Stimulated activated naive CD8-positive, alpha-beta T cell treated with anti-CD3 and anti-CD28 coated beads, Interleukin-15, amount 100 ng/mL, for 72 hours (primary cell): ENCODE measurements at regions not wholly inside any gene's neighbourhood (a gene's known extent, or its start where the extent isn't known, plus 50 kb on each side); places are given as distances from the start of the nearest gene placed in this dataset.

Experiments used
- ATAC-seq: fragments of 150-1000 bp; cut with Tn5 transposase; 2 replicates; pipeline ENCODE4 v1.10.0; 2021; ENCODE audit warnings: mild to moderate bottlenecking, moderate library complexity
- DNase-seq, 2 donors: peaks; one replicate each; pipeline ENCODE4 v3.0.0; 2021 to 2022
- H3K27ac Mint-ChIP-seq, 2 donors: one replicate each; pipeline ENCODE4 v1.8.0; 2022; ENCODE audit warnings: mild to moderate bottlenecking in 2 of 2, mixed read lengths in 2 of 2, moderate library complexity in 2 of 2
- H3K27me3 Mint-ChIP-seq: one replicate; pipeline ENCODE4 v1.8.0; 2022; ENCODE audit warnings: mixed read lengths
- H3K4me1 Mint-ChIP-seq: one replicate; pipeline ENCODE4 v1.8.0; 2022; ENCODE audit warnings: mild to moderate bottlenecking, mixed read lengths
- H3K4me3 Mint-ChIP-seq, 2 donors: one replicate each; pipeline ENCODE4 v1.8.0; 2022; ENCODE audit warnings: mild to moderate bottlenecking in 2 of 2, mixed read lengths in 2 of 2, moderate library complexity in 1 of 2
- H3K9me3 Mint-ChIP-seq, 2 donors: one replicate each; pipeline ENCODE4 v1.8.0; 2022; ENCODE audit warnings: mixed read lengths in 2 of 2

GRCh38 chrX:15948318-15948660 is 93.7 kb upstream of the AP1S2 start:
- DNase-seq: no peak
- H3K4me1 Mint-ChIP-seq: no peaks in the 10 kb centered on the region
- peaks cover 14% of the 10 kb centered on the region for H3K27me3 Mint-ChIP-seq
- no peak overlapping the region for H3K4me3 Mint-ChIP-seq
- H3K27ac Mint-ChIP-seq: no peak overlapping the region
- no peak for ATAC-seq
- H3K9me3 Mint-ChIP-seq: no peaks in the 10 kb centered on the region

- no peaks in the 10 kb centered on the region for H3K4me1 Mint-ChIP-seq
- H3K9me3 Mint-ChIP-seq: no peaks in the 10 kb centered on the region
- peaks cover 14% of the 10 kb centered on the region for H3K27me3 Mint-ChIP-seq
- ATAC-seq (no peak), DNase-seq (no peak)
- no peak overlapping the region for H3K4me3 Mint-ChIP-seq
- H3K27ac Mint-ChIP-seq: no peak overlapping the region
Observed at GRCh38 chrX:15947648-15948317, 93.2 kb upstream of the AP1S2 start.

- H3K4me3 Mint-ChIP-seq: no peak overlapping the region
- H3K27me3 Mint-ChIP-seq: peaks cover 14% of the 10 kb centered on the region
- H3K9me3 Mint-ChIP-seq: no peaks in the 10 kb centered on the region
- DNase-seq (no peak), ATAC-seq (no peak)
- H3K4me1 Mint-ChIP-seq: no peaks in the 10 kb centered on the region
- H3K27ac Mint-ChIP-seq: no peak overlapping the region
Observed at GRCh38 chrX:15946783-15947580, 92.4 kb upstream of the AP1S2 start.

- H3K27ac Mint-ChIP-seq: peak overlapping the region in 1 of 2 donors; percentile 71
- peaks cover 6% of the 10 kb centered on the region for H3K27me3 Mint-ChIP-seq
Observed at GRCh38 chrX:15943391-15943790, 88.8 kb upstream of the AP1S2 start.

GRCh38 chrX:15942307-15942706 is 87.7 kb upstream of the AP1S2 start:
- H3K4me1 Mint-ChIP-seq: no peaks in the 10 kb centered on the region
- H3K27ac Mint-ChIP-seq: no peak overlapping the region
- H3K27me3 Mint-ChIP-seq: no peaks in the 10 kb centered on the region

More at GRCh38 chrX:15943391-15943790, 88.8 kb upstream of the AP1S2 start:
- H3K4me1 Mint-ChIP-seq: no peaks in the 10 kb centered on the region
- DNase-seq (no peak), ATAC-seq (no peak)
- H3K4me3 Mint-ChIP-seq: no peak overlapping the region
- H3K9me3 Mint-ChIP-seq: peaks cover 0 to 6% of the 10 kb centered on the region in 2 donors

GRCh38 chrX:15939737-15940136 is 85.1 kb upstream of the AP1S2 start:
- H3K27me3 Mint-ChIP-seq: no peaks in the 10 kb centered on the region
- H3K9me3 Mint-ChIP-seq: peaks cover 0 to 6% of the 10 kb centered on the region in 2 donors
- ATAC-seq: no peak
- no peak overlapping the region for H3K27ac Mint-ChIP-seq
- DNase-seq: no peak
- peaks cover 7% of the 10 kb centered on the region for H3K4me1 Mint-ChIP-seq
- H3K4me3 Mint-ChIP-seq: no peak overlapping the region

More at GRCh38 chrX:15942307-15942706, 87.7 kb upstream of the AP1S2 start:
- no peak for DNase-seq
- Mint-ChIP-seq H3K9me3 (peaks cover 0 to 6% of the 10 kb centered on the region in 2 donors), H3K4me3 (no peak overlapping the region)
- ATAC-seq: no peak

GRCh38 chrX:15938072-15938471 is 83.5 kb upstream of the AP1S2 start:
- H3K27me3 Mint-ChIP-seq: peaks cover 7% of the 10 kb centered on the region

GRCh38 chrX:15931362-15931761 is 76.7 kb upstream of the AP1S2 start:
- no peak overlapping the region for H3K27ac Mint-ChIP-seq
- ATAC-seq (no peak), DNase-seq (no peak)
- peaks cover 5% of the 10 kb centered on the region for H3K4me1 Mint-ChIP-seq
- peaks cover 27% of the 10 kb centered on the region for H3K27me3 Mint-ChIP-seq
- no peaks in the 10 kb centered on the region for H3K9me3 Mint-ChIP-seq
- no peak overlapping the region for H3K4me3 Mint-ChIP-seq

More at GRCh38 chrX:15938072-15938471, 83.5 kb upstream of the AP1S2 start:
- peaks cover 7% of the 10 kb centered on the region for H3K4me1 Mint-ChIP-seq
- no peak overlapping the region for H3K4me3 Mint-ChIP-seq
- ATAC-seq (no peak), DNase-seq (no peak)
- no peak overlapping the region for H3K27ac Mint-ChIP-seq
- peaks cover 0 to 6% of the 10 kb centered on the region in 2 donors for H3K9me3 Mint-ChIP-seq

- H3K9me3 Mint-ChIP-seq: no peaks in the 10 kb centered on the region
- ATAC-seq: no peak
- H3K27ac Mint-ChIP-seq: no peak overlapping the region
- DNase-seq: no peak
- no peaks in the 10 kb centered on the region for H3K4me1 Mint-ChIP-seq
- H3K27me3 Mint-ChIP-seq: peaks cover 31% of the 10 kb centered on the region
- no peak overlapping the region for H3K4me3 Mint-ChIP-seq
Observed at GRCh38 chrX:15930585-15930984, 76.0 kb upstream of the AP1S2 start.

- Mint-ChIP-seq H3K9me3 (no peaks in the 10 kb centered on the region), H3K27me3 (peaks cover 41% of the 10 kb centered on the region)
- DNase-seq: no peak
Observed at GRCh38 chrX:15929194-15929593, 74.6 kb upstream of the AP1S2 start.

GRCh38 chrX:15926622-15927021 is 72.0 kb upstream of the AP1S2 start:
- DNase-seq (no peak), ATAC-seq (no peak)
- Mint-ChIP-seq H3K27me3 (peaks cover 33% of the 10 kb centered on the region), H3K9me3 (no peaks in the 10 kb centered on the region), H3K4me1 (no peaks in the 10 kb centered on the region), H3K27ac (no peak overlapping the region), H3K4me3 (no peak overlapping the region)

More at GRCh38 chrX:15929194-15929593, 74.6 kb upstream of the AP1S2 start:
- Mint-ChIP-seq H3K4me3 (no peak overlapping the region), H3K4me1 (no peaks in the 10 kb centered on the region), H3K27ac (no peak overlapping the region)
- ATAC-seq: no peak

- Mint-ChIP-seq H3K4me3 (no peak overlapping the region), H3K9me3 (no peaks in the 10 kb centered on the region), H3K4me1 (peaks cover 6% of the 10 kb centered on the region), H3K27me3 (peaks cover 15% of the 10 kb centered on the region), H3K27ac (no peak overlapping the region)
- DNase-seq: no peak
- ATAC-seq: no peak
Observed at GRCh38 chrX:15918003-15918402, 63.4 kb upstream of the AP1S2 start.

GRCh38 chrX:15916704-15917084 is 62.1 kb upstream of the AP1S2 start:
- Mint-ChIP-seq H3K4me1 (peaks cover 6% of the 10 kb centered on the region), H3K9me3 (no peaks in the 10 kb centered on the region), H3K4me3 (no peak overlapping the region), H3K27me3 (peaks cover 15% of the 10 kb centered on the region), H3K27ac (no peak overlapping the region)
- ATAC-seq (no peak), DNase-seq (no peak)

- H3K27me3 Mint-ChIP-seq: peaks cover 15% of the 10 kb centered on the region
- no peak overlapping the region for H3K4me3 Mint-ChIP-seq
- no peaks in the 10 kb centered on the region for H3K9me3 Mint-ChIP-seq
- H3K27ac Mint-ChIP-seq: no peak overlapping the region
- DNase-seq (no peak), ATAC-seq (no peak)
- H3K4me1 Mint-ChIP-seq: peaks cover 6% of the 10 kb centered on the region
Observed at GRCh38 chrX:15915959-15916703, 61.5 kb upstream of the AP1S2 start.

- no peak for DNase-seq
- no peak overlapping the region for H3K4me3 Mint-ChIP-seq
- H3K4me1 Mint-ChIP-seq: peaks cover 6% of the 10 kb centered on the region
- no peak overlapping the region for H3K27ac Mint-ChIP-seq
- H3K27me3 Mint-ChIP-seq: peaks cover 15% of the 10 kb centered on the region
- no peaks in the 10 kb centered on the region for H3K9me3 Mint-ChIP-seq
- ATAC-seq: no peak
Observed at GRCh38 chrX:15914486-15914885, 59.9 kb upstream of the AP1S2 start.

GRCh38 chrX:15913146-15913545 is 58.5 kb upstream of the AP1S2 start:
- ATAC-seq (no peak), DNase-seq (no peak)
- H3K27ac Mint-ChIP-seq: no peak overlapping the region
- no peak overlapping the region for H3K4me3 Mint-ChIP-seq
- H3K9me3 Mint-ChIP-seq: no peaks in the 10 kb centered on the region
- H3K27me3 Mint-ChIP-seq: peaks cover 15% of the 10 kb centered on the region
- peaks cover 6% of the 10 kb centered on the region for H3K4me1 Mint-ChIP-seq
